ENCODE measurements at regions not wholly inside any gene's neighbourhood (a gene's known extent, or its start where the extent isn't known, plus 50 kb on each side); places are given as distances from the start of the nearest gene placed in this dataset.

DNA sequence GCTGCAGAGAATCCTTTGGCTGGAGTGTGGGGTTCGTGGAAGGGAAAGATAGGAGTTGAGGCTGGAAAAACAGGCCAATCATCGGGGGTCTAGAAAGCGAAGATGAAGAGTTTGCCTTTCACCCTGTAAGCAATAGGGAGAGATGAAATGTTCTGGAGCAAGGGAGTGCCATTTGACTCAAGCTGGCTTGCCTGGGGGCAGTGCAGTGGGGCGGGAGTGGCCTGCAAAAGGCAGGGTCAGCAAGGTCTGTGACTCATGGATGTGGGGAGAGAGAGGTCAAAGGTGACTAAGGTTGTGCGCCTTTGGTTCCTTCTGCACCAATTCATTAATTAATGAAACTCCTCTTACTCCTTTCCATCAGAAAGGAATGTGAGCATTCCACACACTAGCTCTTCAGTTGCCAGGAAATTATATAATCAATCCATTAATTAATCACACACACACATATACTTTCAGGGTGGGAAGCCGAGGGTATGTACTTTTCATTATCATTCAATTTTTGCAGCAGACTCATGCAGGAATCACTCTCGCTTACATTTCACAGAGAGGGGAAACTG, 227.6 kb downstream of the MYCN start:
- TF ChIP-seq, protein P1, sequence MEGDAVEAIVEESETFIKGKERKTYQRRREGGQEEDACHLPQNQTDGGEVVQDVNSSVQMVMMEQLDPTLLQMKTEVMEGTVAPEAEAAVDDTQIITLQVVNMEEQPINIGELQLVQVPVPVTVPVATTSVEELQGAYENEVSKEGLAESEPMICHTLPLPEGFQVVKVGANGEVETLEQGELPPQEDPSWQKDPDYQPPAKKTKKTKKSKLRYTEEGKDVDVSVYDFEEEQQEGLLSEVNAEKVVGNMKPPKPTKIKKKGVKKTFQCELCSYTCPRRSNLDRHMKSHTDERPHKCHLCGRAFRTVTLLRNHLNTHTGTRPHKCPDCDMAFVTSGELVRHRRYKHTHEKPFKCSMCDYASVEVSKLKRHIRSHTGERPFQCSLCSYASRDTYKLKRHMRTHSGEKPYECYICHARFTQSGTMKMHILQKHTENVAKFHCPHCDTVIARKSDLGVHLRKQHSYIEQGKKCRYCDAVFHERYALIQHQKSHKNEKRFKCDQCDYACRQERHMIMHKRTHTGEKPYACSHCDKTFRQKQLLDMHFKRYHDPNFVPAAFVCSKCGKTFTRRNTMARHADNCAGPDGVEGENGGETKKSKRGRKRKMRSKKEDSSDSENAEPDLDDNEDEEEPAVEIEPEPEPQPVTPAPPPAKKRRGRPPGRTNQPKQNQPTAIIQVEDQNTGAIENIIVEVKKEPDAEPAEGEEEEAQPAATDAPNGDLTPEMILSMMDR (IDR thresholded peaks at IDR 0.05; ENCODE audit: low read depth, low read length, missing input control) = no peak
- TF ChIP-seq TAF1 (conservative IDR thresholded peaks at IDR 0.05) (no peak), EGR1 (IDR thresholded peaks at IDR 0.05; ENCODE audit: low read depth in 2 of 2) (no peak), MAX (IDR thresholded peaks at IDR 0.05) (no peak), YY1 (IDR thresholded peaks at IDR 0.05) (no peak), SP1 (IDR thresholded peaks at IDR 0.05) (no peak)
- TF ChIP-seq, protein P2, sequence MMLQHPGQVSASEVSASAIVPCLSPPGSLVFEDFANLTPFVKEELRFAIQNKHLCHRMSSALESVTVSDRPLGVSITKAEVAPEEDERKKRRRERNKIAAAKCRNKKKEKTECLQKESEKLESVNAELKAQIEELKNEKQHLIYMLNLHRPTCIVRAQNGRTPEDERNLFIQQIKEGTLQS (IDR thresholded peaks at IDR 0.05) = no peak
